MCF 10A (cell line): ENCODE measurements at regions not wholly inside any gene's neighbourhood (a gene's known extent, or its start where the extent isn't known, plus 50 kb on each side); places are given as distances from the start of the nearest gene placed in this dataset.

Experiments
- BruUV-seq: library from RNA; stranded (reverse); fragments of 400-500 nt; replicated peaks from 2 replicates; lab custom pipeline; 2021; lab: Mats Ljungman, UMichigan
- CTCF ChIA-PET: fragments of 300-600 bp; sonication (Branson Sonifier 250); formaldehyde crosslinking; extraction: SDS; loops from one replicate; lab custom pipeline; 2021; ENCODE audit warnings: antibody characterized with exemption, inconsistent platforms; lab: Yijun Ruan, JAX
- POLR2A ChIA-PET: fragments of 300-600, 350-650 bp; sonication (Branson Sonifier 250); formaldehyde crosslinking; extraction: SDS; loops from one replicate; lab custom pipeline; 2020; ENCODE audit warnings: antibody characterized with exemption, inconsistent platforms; lab: Yijun Ruan, JAX
- DNase-seq: peaks from one replicate; pipeline ENCODE4 v3.0.0-alpha.2; 2018; ENCODE audit not compliant: unreplicated experiment
- H3K27ac Mint-ChIP-seq: one replicate; pipeline ENCODE4 v1.8.0; 2022; ENCODE audit warnings: mild to moderate bottlenecking, low read depth, mixed read lengths; ENCODE audit not compliant: unreplicated experiment
- H3K27me3 Mint-ChIP-seq: one replicate; pipeline ENCODE4 v1.8.0; 2022; ENCODE audit warnings: mixed read lengths; ENCODE audit not compliant: insufficient read depth, unreplicated experiment
- H3K36me3 Mint-ChIP-seq: one replicate; pipeline ENCODE4 v1.8.0; 2022; ENCODE audit warnings: mild to moderate bottlenecking, moderate library complexity, mixed read lengths; ENCODE audit not compliant: insufficient read depth, unreplicated experiment
- H3K4me1 Mint-ChIP-seq: one replicate; pipeline ENCODE4 v1.8.0; 2022; ENCODE audit warnings: mixed read lengths; ENCODE audit not compliant: insufficient read depth, unreplicated experiment
- H3K4me3 Mint-ChIP-seq: one replicate; pipeline ENCODE4 v1.8.0; 2022; ENCODE audit warnings: mild to moderate bottlenecking, moderate library complexity, mixed read lengths; ENCODE audit not compliant: unreplicated experiment
- H3K9me3 Mint-ChIP-seq: one replicate; pipeline ENCODE4 v1.8.0; 2022; ENCODE audit warnings: mixed read lengths; ENCODE audit not compliant: unreplicated experiment
- CTCF ChIP-seq: fragments of 200-600 bp; IDR thresholded peaks from one replicate; pipeline ENCODE4 v1.8.0; 2022; ENCODE audit warnings: antibody characterized with exemption, mild to moderate bottlenecking; ENCODE audit not compliant: unreplicated experiment
- intact Hi-C: fragments of 100-400 bp; cut with micrococcal nuclease; formaldehyde crosslinking; loops from 2 replicates; pipeline ENCODE4 v1.14.1; 2022

- no peaks in the 10 kb centered on the region for H3K4me1 Mint-ChIP-seq
- no peaks in the 10 kb centered on the region for H3K9me3 Mint-ChIP-seq
- no peak for TF ChIP-seq CTCF
- H3K27me3 Mint-ChIP-seq, result peaks cover 60% of the 10 kb centered on the region
- no peak for DNase-seq
- BruUV-seq, result no TSS peak
- intact Hi-C loops, result no loop called here
- CTCF ChIA-PET, result interaction anchor here (0.6 to 0.7 kb wide), 2 partner anchors 193 to 206 kb away, joined by 3 read pairs; no protein-coding TSS in a partner anchor
- H3K4me3 Mint-ChIP-seq, result no peak overlapping the region
- POLR2A ChIA-PET, result no interaction called here
- no peaks in the 10 kb centered on the region for H3K36me3 Mint-ChIP-seq
- H3K27ac Mint-ChIP-seq, result no peak overlapping the region
Observed at GRCh38 chr9:73412874-73413273, 261.2 kb downstream of the ANXA1 start.

GRCh38 chr9:73423891-73424290 lies 272.2 kb downstream of the ANXA1 start:
- no peak for TF ChIP-seq CTCF
- ChIA-PET POLR2A (no interaction called here), CTCF (interaction anchor here (0.7 kb wide), 1 partner anchor 100 kb away, joined by 3 read pairs; no protein-coding TSS in a partner anchor)
- Mint-ChIP-seq H3K9me3 (no peaks in the 10 kb centered on the region), H3K36me3 (no peaks in the 10 kb centered on the region), H3K27me3 (peaks cover 59% of the 10 kb centered on the region), H3K4me1 (no peaks in the 10 kb centered on the region), H3K27ac (no peak overlapping the region), H3K4me3 (no peak overlapping the region)
- DNase-seq, result no peak
- no TSS peak for BruUV-seq
- intact Hi-C loops, result no loop called here

- no peaks in the 10 kb centered on the region for H3K9me3 Mint-ChIP-seq
- TF ChIP-seq CTCF, result no peak
- DNase-seq, result no peak
- no peak overlapping the region for H3K4me3 Mint-ChIP-seq
- no peaks in the 10 kb centered on the region for H3K4me1 Mint-ChIP-seq
- BruUV-seq, result no TSS peak
- H3K27ac Mint-ChIP-seq, result no peak overlapping the region
- intact Hi-C loops, result no loop called here
- peaks cover 63% of the 10 kb centered on the region for H3K27me3 Mint-ChIP-seq
- no peaks in the 10 kb centered on the region for H3K36me3 Mint-ChIP-seq
- CTCF ChIA-PET, result interaction anchor here (0.6 kb wide), 1 partner anchor 229 kb away, joined by 4 read pairs; no protein-coding TSS in a partner anchor
- POLR2A ChIA-PET, result no interaction called here
Observed at GRCh38 chr9:73426269-73426668, 274.6 kb downstream of the ANXA1 start.

GRCh38 chr9:73434826-73435225 lies 283.2 kb downstream of the ANXA1 start:
- Mint-ChIP-seq H3K27me3 (peaks cover 56% of the 10 kb centered on the region), H3K9me3 (no peaks in the 10 kb centered on the region), H3K36me3 (no peaks in the 10 kb centered on the region), H3K4me3 (no peak overlapping the region), H3K27ac (no peak overlapping the region), H3K4me1 (peaks cover 5% of the 10 kb centered on the region)
- DNase-seq, result no peak
- ChIA-PET POLR2A (no interaction called here), CTCF (interaction anchor here (0.5 kb wide), 1 partner anchor 80 kb away, joined by 4 read pairs; no protein-coding TSS in a partner anchor)
- TF ChIP-seq CTCF, result no peak
- intact Hi-C loops, result no loop called here
- no TSS peak for BruUV-seq
